H9 (cell line): ENCODE measurements at regions not wholly inside any gene's neighbourhood (a gene's known extent, or its start where the extent isn't known, plus 50 kb on each side); places are given as distances from the start of the nearest gene placed in this dataset.

ENCODE experiments used
- DNase-seq: peaks from one replicate; pipeline ENCODE4 v3.0.0-alpha.2; 2017
- H2AFZ ChIP-seq: one replicate; pipeline ENCODE4 v1.6.1; 2013; ENCODE audit warnings: mild to moderate bottlenecking, low read length, control low read depth, moderate library complexity
- H2AK5ac ChIP-seq: 2 replicates; pipeline ENCODE4 v1.6.1; 2013; ENCODE audit warnings: low read length, control low read depth, mixed read lengths; ENCODE audit not compliant: insufficient read length
- H2BK120ac ChIP-seq: one replicate; pipeline ENCODE4 v1.6.1; 2013; ENCODE audit warnings: low read depth, mild to moderate bottlenecking, low read length, control low read depth, inconsistent platforms; ENCODE audit not compliant: poor library complexity, severe bottlenecking
- H2BK12ac ChIP-seq: 2 replicates; pipeline ENCODE4 v1.6.1; 2013; ENCODE audit warnings: low read length, control low read depth, mixed read lengths, low read depth; ENCODE audit not compliant: insufficient read length
- H2BK15ac ChIP-seq: 2 replicates; pipeline ENCODE4 v1.6.1; 2013; ENCODE audit warnings: low read depth, low read length, control low read depth
- H2BK20ac ChIP-seq: one replicate; pipeline ENCODE4 v1.6.1; 2013; ENCODE audit warnings: low read depth, mild to moderate bottlenecking, low read length, control low read depth, inconsistent platforms; ENCODE audit not compliant: poor library complexity, severe bottlenecking
- H2BK5ac ChIP-seq: 2 replicates; pipeline ENCODE4 v1.6.1; 2013; ENCODE audit warnings: low read length, control low read depth, mixed read lengths; ENCODE audit not compliant: insufficient read length
- H3K14ac ChIP-seq: 2 replicates; pipeline ENCODE4 v1.6.1; 2013; ENCODE audit warnings: low read length, control low read depth; ENCODE audit not compliant: insufficient read depth
- H3K18ac ChIP-seq: 2 replicates; pipeline ENCODE4 v1.6.1; 2013; ENCODE audit warnings: low read depth, mild to moderate bottlenecking, mixed read lengths, low read length, control low read depth; ENCODE audit not compliant: insufficient read length
- H3K23ac ChIP-seq: 2 replicates; pipeline ENCODE4 v1.6.1; 2013; ENCODE audit warnings: low read length, control low read depth, mixed read lengths, low read depth; ENCODE audit not compliant: insufficient read length
- H3K23me2 ChIP-seq: 2 replicates; pipeline ENCODE4 v1.6.1; 2013; ENCODE audit warnings: low read depth, mild to moderate bottlenecking, mixed read lengths, low read length, control low read depth; ENCODE audit not compliant: insufficient read length, poor library complexity, severe bottlenecking
- H3K27ac ChIP-seq: 2 replicates; pipeline ENCODE4 v1.5.1; 2013; ENCODE audit warnings: low read length, control low read depth, mixed read lengths, low read depth; ENCODE audit not compliant: insufficient read length
- H3K27me3 ChIP-seq: 2 replicates; pipeline ENCODE4 v1.6.1; 2013; ENCODE audit warnings: low read length, control low read depth, inconsistent platforms; ENCODE audit not compliant: insufficient read depth
- H3K4ac ChIP-seq: 2 replicates; pipeline ENCODE4 v1.6.1; 2013; ENCODE audit warnings: low read depth, mild to moderate bottlenecking, control low read depth, inconsistent platforms, low read length, moderate library complexity
- H3K4me1 ChIP-seq: 2 replicates; pipeline ENCODE4 v1.6.1; 2013; ENCODE audit warnings: low read length, control low read depth, inconsistent platforms; ENCODE audit not compliant: insufficient read depth
- H3K4me2 ChIP-seq: 2 replicates; pipeline ENCODE4 v1.6.1; 2013; ENCODE audit warnings: low read length, control low read depth, mixed read lengths; ENCODE audit not compliant: insufficient read length, insufficient read depth
- H3K56ac ChIP-seq: 2 replicates; pipeline ENCODE4 v1.6.1; 2013; ENCODE audit warnings: low read depth, mild to moderate bottlenecking, mixed read lengths, low read length, control low read depth; ENCODE audit not compliant: insufficient read length
- H3K79me1 ChIP-seq: 2 replicates; pipeline ENCODE4 v1.6.1; 2013; ENCODE audit warnings: low read depth, mild to moderate bottlenecking, moderate library complexity, low read length, control low read depth, inconsistent platforms; ENCODE audit not compliant: insufficient read depth, poor library complexity, severe bottlenecking
- H3K79me2 ChIP-seq: 2 replicates; pipeline ENCODE4 v1.6.1; 2013; ENCODE audit warnings: low read length, control low read depth, inconsistent platforms; ENCODE audit not compliant: insufficient read depth
- H3K9ac ChIP-seq: 2 replicates; pipeline ENCODE4 v1.6.1; 2013; ENCODE audit warnings: low read length, control low read depth, mixed read lengths; ENCODE audit not compliant: insufficient read length; ENCODE audit errors: extremely low read depth
- H3K9me3 ChIP-seq: one replicate; pipeline ENCODE4 v1.6.1; 2013; ENCODE audit warnings: low read depth, low read length, inconsistent platforms; ENCODE audit not compliant: control insufficient read depth
- H3T11ph ChIP-seq: one replicate; pipeline ENCODE4 v1.6.1; 2013; ENCODE audit warnings: mild to moderate bottlenecking, low read length, control low read depth, inconsistent platforms
- H4K20me1 ChIP-seq: one replicate; pipeline ENCODE4 v1.6.1; 2013; ENCODE audit not compliant: control insufficient read depth, insufficient read length, insufficient read depth
- H4K5ac ChIP-seq: 2 replicates; pipeline ENCODE4 v1.6.1; 2013; ENCODE audit warnings: low read depth, mild to moderate bottlenecking, mixed read lengths, low read length, control low read depth; ENCODE audit not compliant: insufficient read length
- H4K8ac ChIP-seq: replicated peaks from 2 replicates; pipeline ENCODE4 v1.6.1; 2013; ENCODE audit warnings: low read length, control low read depth, mixed read lengths, low read depth; ENCODE audit not compliant: insufficient read length
- H4K91ac ChIP-seq: 2 replicates; pipeline ENCODE4 v1.6.1; 2013; ENCODE audit warnings: low read depth, mild to moderate bottlenecking, moderate library complexity, mixed read lengths, low read length, control low read depth; ENCODE audit not compliant: insufficient read length
- H3K27ac Mint-ChIP-seq, 3 experiments: 2 replicates in 2 of 3; 3 replicates in 1 of 3; pipeline ENCODE4 v1.8.0; 2020 to 2021; ENCODE audit warnings: mixed read lengths in 3 of 3, mild to moderate bottlenecking in 1 of 3, moderate library complexity in 1 of 3
- H3K27me3 Mint-ChIP-seq: 2 replicates; pipeline ENCODE4 v1.8.0; 2021; ENCODE audit warnings: low read depth, mild to moderate bottlenecking, moderate library complexity, mixed read lengths
- H3K36me3 Mint-ChIP-seq, 3 experiments: 2 replicates in 2 of 3; 3 replicates in 1 of 3; pipeline ENCODE4 v1.8.0; 2020 to 2021; ENCODE audit warnings: low read depth in 3 of 3, mixed read lengths in 3 of 3; ENCODE audit not compliant: insufficient read depth in 1 of 3
- H3K4me1 Mint-ChIP-seq, 2 experiments: 2 replicates each; pipeline ENCODE4 v1.8.0; 2020; ENCODE audit warnings: mixed read lengths in 2 of 2
- H3K4me3 Mint-ChIP-seq, 2 experiments: 2 replicates in 1 of 2; 3 replicates in 1 of 2; pipeline ENCODE4 v1.8.0; 2020 to 2021; ENCODE audit warnings: mild to moderate bottlenecking in 2 of 2, mixed read lengths in 2 of 2, moderate library complexity in 1 of 2
- H3K9me3 Mint-ChIP-seq, 2 experiments: 2 replicates in 1 of 2; 3 replicates in 1 of 2; pipeline ENCODE4 v1.8.0; 2020; ENCODE audit warnings: mild to moderate bottlenecking in 2 of 2, mixed read lengths in 2 of 2, moderate library complexity in 1 of 2
- CTCF ChIP-seq: fragments of 200-600 bp; sonication (generic); conservative IDR thresholded peaks from 3 replicates; pipeline ENCODE4 v1.8.0; 2021; ENCODE audit warnings: antibody characterized with exemption, mild to moderate bottlenecking
- WGBS: extraction: QIAGEN DNeasy Blood & Tissue Kit; methylation state at CpG from one replicate; pipeline ENCODE4 v1.1.7; 2013; ENCODE audit warnings: missing lambda C conversion rate, low lambda C conversion rate, mixed read lengths; ENCODE audit not compliant: insufficient read length; ENCODE audit errors: extremely low coverage; 5-methylcytosine and 5-hydroxymethylcytosine counted together

- no peaks in the 10 kb centered on the region for H3K27me3 Mint-ChIP-seq
- no peaks in the 10 kb centered on the region for H3K79me1 ChIP-seq
- WGBS = no CpG with 5 or more reads among the region's 3 CpGs
- peaks cover 15 to 18% of the 10 kb centered on the region in 2 experiments; a peak in 3 of 4 replicates for H3K4me1 Mint-ChIP-seq
- H3K36me3 Mint-ChIP-seq = no peaks in the 10 kb centered on the region
- no peak overlapping the region for H3K9ac ChIP-seq
- no peak overlapping the region for H2BK12ac ChIP-seq
- DNase-seq = no peak
- no peak overlapping the region for H2AFZ ChIP-seq
- H3K9me3 Mint-ChIP-seq = no peaks in the 10 kb centered on the region
- TF ChIP-seq CTCF = no peak
- H3K4ac ChIP-seq = no peak overlapping the region
- H4K20me1 ChIP-seq = no peaks in the 10 kb centered on the region
- no peak overlapping the region for H3K27ac ChIP-seq
- H3K9me3 ChIP-seq = no peaks in the 10 kb centered on the region
- H3T11ph ChIP-seq = no peak overlapping the region
- no peak overlapping the region for H3K4me3 Mint-ChIP-seq
- H2AK5ac ChIP-seq = no peak overlapping the region
- H2BK20ac ChIP-seq = no peak overlapping the region
- no peaks in the 10 kb centered on the region for H3K4me1 ChIP-seq
- H3K79me2 ChIP-seq = no peaks in the 10 kb centered on the region
- no peak overlapping the region for H3K23ac ChIP-seq
- H2BK5ac ChIP-seq = no peak overlapping the region
- H3K56ac ChIP-seq = no peak overlapping the region
- H3K27ac Mint-ChIP-seq = no peak overlapping the region
- no peaks in the 10 kb centered on the region for H3K23me2 ChIP-seq
- no peak overlapping the region for H4K5ac ChIP-seq
- H4K8ac ChIP-seq = no peak overlapping the region
- no peak overlapping the region for H4K91ac ChIP-seq
- no peak overlapping the region for H3K18ac ChIP-seq
- H3K27me3 ChIP-seq = no peaks in the 10 kb centered on the region
- no peak overlapping the region for H3K14ac ChIP-seq
- H3K4me2 ChIP-seq = no peak overlapping the region
- H2BK15ac ChIP-seq = no peak overlapping the region
- no peak overlapping the region for H2BK120ac ChIP-seq
These were observed 829.5 kb downstream of the REEP3 start for GRCh38 chr10:64350665-64351064.
